Glutamatergic neuron (in vitro differentiated cells): ENCODE measurements at regions not wholly inside any gene's neighbourhood (a gene's known extent, or its start where the extent isn't known, plus 50 kb on each side); places are given as distances from the start of the nearest gene placed in this dataset.

Source experiments
- DNase-seq: peaks from one replicate; pipeline ENCODE4 v3.0.0; 2022
- H3K27ac Mint-ChIP-seq: one replicate; pipeline ENCODE4 v1.8.0; 2020; ENCODE audit warnings: mild to moderate bottlenecking, mixed read lengths, inconsistent platforms; ENCODE audit not compliant: unreplicated experiment
- H3K27me3 Mint-ChIP-seq: one replicate; pipeline ENCODE4 v1.8.0; 2020; ENCODE audit warnings: mild to moderate bottlenecking, moderate library complexity, mixed read lengths, inconsistent platforms; ENCODE audit not compliant: unreplicated experiment
- H3K36me3 Mint-ChIP-seq: one replicate; pipeline ENCODE4 v1.8.0; 2020; ENCODE audit warnings: mild to moderate bottlenecking, mixed read lengths, inconsistent platforms; ENCODE audit not compliant: unreplicated experiment
- H3K4me1 Mint-ChIP-seq: one replicate; pipeline ENCODE4 v1.8.0; 2020; ENCODE audit warnings: mild to moderate bottlenecking, low read depth, mixed read lengths, inconsistent platforms; ENCODE audit not compliant: unreplicated experiment
- H3K4me3 Mint-ChIP-seq: one replicate; pipeline ENCODE4 v1.8.0; 2020; ENCODE audit warnings: mild to moderate bottlenecking, mixed read lengths, inconsistent platforms; ENCODE audit not compliant: unreplicated experiment
- H3K9me3 Mint-ChIP-seq: one replicate; pipeline ENCODE4 v1.8.0; 2020; ENCODE audit warnings: mild to moderate bottlenecking, moderate library complexity, mixed read lengths, inconsistent platforms; ENCODE audit not compliant: unreplicated experiment
- CTCF ChIP-seq: fragments of 200-600 bp; sonication (generic); IDR thresholded peaks from one replicate; pipeline ENCODE4 v1.5.0; 2021; ENCODE audit not compliant: partially characterized antibody, unreplicated experiment

- no peak for DNase-seq
- H3K4me3 Mint-ChIP-seq = no peak overlapping the region
- no peaks in the 10 kb centered on the region for H3K36me3 Mint-ChIP-seq
Measured at GRCh38 chr9:18397076-18397475, 76.9 kb upstream of the ADAMTSL1 start.

DNA sequence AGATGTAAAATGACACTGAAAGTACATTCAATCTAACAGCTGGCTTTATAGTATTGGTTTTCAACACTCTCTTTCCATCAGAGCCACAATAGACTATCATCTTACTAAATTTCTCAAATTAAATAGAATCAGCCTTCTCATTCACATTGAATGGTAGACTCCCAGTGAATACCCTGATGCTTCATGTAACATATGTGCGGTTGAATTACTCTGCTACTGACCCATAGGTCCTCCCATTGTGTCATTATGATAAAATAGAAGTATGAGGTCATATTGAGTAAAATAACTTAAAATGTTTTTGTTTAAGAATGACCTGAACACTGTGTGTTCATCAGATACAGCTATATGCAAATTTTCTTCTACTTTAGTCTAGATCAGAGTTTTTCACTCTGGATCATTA is 75.9 kb upstream of the ADAMTSL1 start:
- no peaks in the 10 kb centered on the region for H3K4me1 Mint-ChIP-seq
- H3K27me3 Mint-ChIP-seq = no peaks in the 10 kb centered on the region
- H3K27ac Mint-ChIP-seq = no peak overlapping the region
- no peak for DNase-seq
- no peak overlapping the region for H3K4me3 Mint-ChIP-seq
- no peaks in the 10 kb centered on the region for H3K9me3 Mint-ChIP-seq
- H3K36me3 Mint-ChIP-seq = no peaks in the 10 kb centered on the region
- TF ChIP-seq CTCF = no peak

More at GRCh38 chr9:18397076-18397475, 76.9 kb upstream of the ADAMTSL1 start:
- H3K4me1 Mint-ChIP-seq = no peaks in the 10 kb centered on the region
- no peak for TF ChIP-seq CTCF
- H3K27ac Mint-ChIP-seq = no peak overlapping the region
- H3K9me3 Mint-ChIP-seq = no peaks in the 10 kb centered on the region
- no peaks in the 10 kb centered on the region for H3K27me3 Mint-ChIP-seq

DNA sequence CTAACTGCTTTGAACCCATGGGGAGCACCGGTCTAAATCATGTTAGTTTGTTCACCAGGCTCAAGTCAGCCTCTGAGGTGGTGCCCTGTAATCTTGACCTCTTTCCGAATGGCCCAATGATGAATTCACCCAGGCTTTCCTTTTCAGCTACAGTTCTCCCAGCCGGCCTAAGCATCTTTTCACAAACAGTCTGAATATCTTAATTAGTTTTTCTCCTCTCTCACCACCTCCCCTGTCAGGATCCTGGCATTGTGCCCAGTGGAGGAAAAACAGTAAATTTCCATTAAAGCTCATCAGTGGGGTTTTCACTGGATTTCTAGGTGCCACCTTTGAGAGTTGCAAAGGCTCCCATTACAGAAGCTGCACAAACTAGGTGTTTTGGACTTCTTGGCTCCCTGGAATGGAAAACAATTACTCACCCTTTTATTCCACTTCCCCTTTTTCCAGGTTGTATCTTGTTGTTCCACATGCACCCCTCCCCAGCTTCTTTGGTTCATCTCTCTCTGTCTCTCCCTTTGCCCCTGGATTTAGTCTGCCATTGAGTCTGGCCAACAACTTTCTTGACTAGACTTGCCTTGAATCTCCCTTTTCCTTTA is 69.4 kb upstream of the ADAMTSL1 start:
- no peak for TF ChIP-seq CTCF
- H3K4me3 Mint-ChIP-seq = no peak overlapping the region
- no peak for DNase-seq

DNA sequence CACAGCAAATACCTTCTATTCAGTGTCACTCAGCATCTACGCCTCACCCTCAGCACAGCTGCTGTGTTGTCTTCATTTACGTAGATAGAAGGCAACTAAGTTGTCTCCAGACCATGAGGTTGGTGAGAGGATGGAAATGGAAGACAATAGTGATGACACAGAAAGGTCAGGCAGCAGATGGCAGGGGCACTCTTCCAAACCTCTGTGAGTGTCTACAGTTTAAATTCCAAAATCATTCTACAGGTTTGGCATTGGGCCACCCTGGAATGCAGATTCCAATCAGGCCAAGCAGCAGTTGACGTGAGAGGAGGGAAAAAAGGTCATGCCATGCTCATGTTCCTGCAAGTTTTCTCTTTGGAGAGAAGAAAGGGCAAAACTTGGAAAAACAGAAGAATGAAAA is 68.7 kb upstream of the ADAMTSL1 start:
- no peak for DNase-seq
- no peak for TF ChIP-seq CTCF
- H3K36me3 Mint-ChIP-seq = no peaks in the 10 kb centered on the region
- H3K27me3 Mint-ChIP-seq = peaks cover 1% of the 10 kb centered on the region
- H3K4me3 Mint-ChIP-seq = no peak overlapping the region
- no peak overlapping the region for H3K27ac Mint-ChIP-seq
- H3K4me1 Mint-ChIP-seq = no peaks in the 10 kb centered on the region
- no peaks in the 10 kb centered on the region for H3K9me3 Mint-ChIP-seq

More for the DNA sequence above, 69.4 kb upstream of the ADAMTSL1 start:
- Mint-ChIP-seq H3K36me3 (no peaks in the 10 kb centered on the region), H3K27ac (no peak overlapping the region), H3K4me1 (no peaks in the 10 kb centered on the region), H3K9me3 (no peaks in the 10 kb centered on the region), H3K27me3 (peaks cover 1% of the 10 kb centered on the region)

- no peak for DNase-seq
- Mint-ChIP-seq H3K9me3 (no peaks in the 10 kb centered on the region), H3K4me3 (no peak overlapping the region), H3K4me1 (no peaks in the 10 kb centered on the region), H3K27me3 (no peaks in the 10 kb centered on the region), H3K27ac (no peak overlapping the region), H3K36me3 (no peaks in the 10 kb centered on the region)
- no peak for TF ChIP-seq CTCF
Measured at GRCh38 chr9:18410983-18411382, 63.0 kb upstream of the ADAMTSL1 start.
